H9 (cell line): ENCODE measurements at regions not wholly inside any gene's neighbourhood (a gene's known extent, or its start where the extent isn't known, plus 50 kb on each side); places are given as distances from the start of the nearest gene placed in this dataset.

Source experiments
- DNase-seq: peaks from one replicate; pipeline ENCODE4 v3.0.0-alpha.2; 2017
- H2AFZ ChIP-seq: one replicate; pipeline ENCODE4 v1.6.1; 2013; ENCODE audit warnings: mild to moderate bottlenecking, low read length, control low read depth, moderate library complexity
- H2AK5ac ChIP-seq: 2 replicates; pipeline ENCODE4 v1.6.1; 2013; ENCODE audit warnings: low read length, control low read depth, mixed read lengths; ENCODE audit not compliant: insufficient read length
- H2BK120ac ChIP-seq: one replicate; pipeline ENCODE4 v1.6.1; 2013; ENCODE audit warnings: low read depth, mild to moderate bottlenecking, low read length, control low read depth, inconsistent platforms; ENCODE audit not compliant: poor library complexity, severe bottlenecking
- H2BK12ac ChIP-seq: 2 replicates; pipeline ENCODE4 v1.6.1; 2013; ENCODE audit warnings: low read length, control low read depth, mixed read lengths, low read depth; ENCODE audit not compliant: insufficient read length
- H2BK15ac ChIP-seq: 2 replicates; pipeline ENCODE4 v1.6.1; 2013; ENCODE audit warnings: low read depth, low read length, control low read depth
- H2BK20ac ChIP-seq: one replicate; pipeline ENCODE4 v1.6.1; 2013; ENCODE audit warnings: low read depth, mild to moderate bottlenecking, low read length, control low read depth, inconsistent platforms; ENCODE audit not compliant: poor library complexity, severe bottlenecking
- H2BK5ac ChIP-seq: 2 replicates; pipeline ENCODE4 v1.6.1; 2013; ENCODE audit warnings: low read length, control low read depth, mixed read lengths; ENCODE audit not compliant: insufficient read length
- H3K14ac ChIP-seq: 2 replicates; pipeline ENCODE4 v1.6.1; 2013; ENCODE audit warnings: low read length, control low read depth; ENCODE audit not compliant: insufficient read depth
- H3K18ac ChIP-seq: 2 replicates; pipeline ENCODE4 v1.6.1; 2013; ENCODE audit warnings: low read depth, mild to moderate bottlenecking, mixed read lengths, low read length, control low read depth; ENCODE audit not compliant: insufficient read length
- H3K23ac ChIP-seq: 2 replicates; pipeline ENCODE4 v1.6.1; 2013; ENCODE audit warnings: low read length, control low read depth, mixed read lengths, low read depth; ENCODE audit not compliant: insufficient read length
- H3K23me2 ChIP-seq: 2 replicates; pipeline ENCODE4 v1.6.1; 2013; ENCODE audit warnings: low read depth, mild to moderate bottlenecking, mixed read lengths, low read length, control low read depth; ENCODE audit not compliant: insufficient read length, poor library complexity, severe bottlenecking
- H3K27ac ChIP-seq: 2 replicates; pipeline ENCODE4 v1.5.1; 2013; ENCODE audit warnings: low read length, control low read depth, mixed read lengths, low read depth; ENCODE audit not compliant: insufficient read length
- H3K27me3 ChIP-seq: 2 replicates; pipeline ENCODE4 v1.6.1; 2013; ENCODE audit warnings: low read length, control low read depth, inconsistent platforms; ENCODE audit not compliant: insufficient read depth
- H3K4ac ChIP-seq: 2 replicates; pipeline ENCODE4 v1.6.1; 2013; ENCODE audit warnings: low read depth, mild to moderate bottlenecking, control low read depth, inconsistent platforms, low read length, moderate library complexity
- H3K4me1 ChIP-seq: 2 replicates; pipeline ENCODE4 v1.6.1; 2013; ENCODE audit warnings: low read length, control low read depth, inconsistent platforms; ENCODE audit not compliant: insufficient read depth
- H3K4me2 ChIP-seq: 2 replicates; pipeline ENCODE4 v1.6.1; 2013; ENCODE audit warnings: low read length, control low read depth, mixed read lengths; ENCODE audit not compliant: insufficient read length, insufficient read depth
- H3K56ac ChIP-seq: 2 replicates; pipeline ENCODE4 v1.6.1; 2013; ENCODE audit warnings: low read depth, mild to moderate bottlenecking, mixed read lengths, low read length, control low read depth; ENCODE audit not compliant: insufficient read length
- H3K79me1 ChIP-seq: 2 replicates; pipeline ENCODE4 v1.6.1; 2013; ENCODE audit warnings: low read depth, mild to moderate bottlenecking, moderate library complexity, low read length, control low read depth, inconsistent platforms; ENCODE audit not compliant: insufficient read depth, poor library complexity, severe bottlenecking
- H3K79me2 ChIP-seq: 2 replicates; pipeline ENCODE4 v1.6.1; 2013; ENCODE audit warnings: low read length, control low read depth, inconsistent platforms; ENCODE audit not compliant: insufficient read depth
- H3K9ac ChIP-seq: 2 replicates; pipeline ENCODE4 v1.6.1; 2013; ENCODE audit warnings: low read length, control low read depth, mixed read lengths; ENCODE audit not compliant: insufficient read length; ENCODE audit errors: extremely low read depth
- H3K9me3 ChIP-seq: one replicate; pipeline ENCODE4 v1.6.1; 2013; ENCODE audit warnings: low read depth, low read length, inconsistent platforms; ENCODE audit not compliant: control insufficient read depth
- H3T11ph ChIP-seq: one replicate; pipeline ENCODE4 v1.6.1; 2013; ENCODE audit warnings: mild to moderate bottlenecking, low read length, control low read depth, inconsistent platforms
- H4K20me1 ChIP-seq: one replicate; pipeline ENCODE4 v1.6.1; 2013; ENCODE audit not compliant: control insufficient read depth, insufficient read length, insufficient read depth
- H4K5ac ChIP-seq: 2 replicates; pipeline ENCODE4 v1.6.1; 2013; ENCODE audit warnings: low read depth, mild to moderate bottlenecking, mixed read lengths, low read length, control low read depth; ENCODE audit not compliant: insufficient read length
- H4K8ac ChIP-seq: replicated peaks from 2 replicates; pipeline ENCODE4 v1.6.1; 2013; ENCODE audit warnings: low read length, control low read depth, mixed read lengths, low read depth; ENCODE audit not compliant: insufficient read length
- H4K91ac ChIP-seq: 2 replicates; pipeline ENCODE4 v1.6.1; 2013; ENCODE audit warnings: low read depth, mild to moderate bottlenecking, moderate library complexity, mixed read lengths, low read length, control low read depth; ENCODE audit not compliant: insufficient read length
- H3K27ac Mint-ChIP-seq, 3 experiments: 2 replicates in 2 of 3; 3 replicates in 1 of 3; pipeline ENCODE4 v1.8.0; 2020 to 2021; ENCODE audit warnings: mixed read lengths in 3 of 3, mild to moderate bottlenecking in 1 of 3, moderate library complexity in 1 of 3
- H3K27me3 Mint-ChIP-seq: 2 replicates; pipeline ENCODE4 v1.8.0; 2021; ENCODE audit warnings: low read depth, mild to moderate bottlenecking, moderate library complexity, mixed read lengths
- H3K36me3 Mint-ChIP-seq, 3 experiments: 2 replicates in 2 of 3; 3 replicates in 1 of 3; pipeline ENCODE4 v1.8.0; 2020 to 2021; ENCODE audit warnings: low read depth in 3 of 3, mixed read lengths in 3 of 3; ENCODE audit not compliant: insufficient read depth in 1 of 3
- H3K4me1 Mint-ChIP-seq, 2 experiments: 2 replicates each; pipeline ENCODE4 v1.8.0; 2020; ENCODE audit warnings: mixed read lengths in 2 of 2
- H3K4me3 Mint-ChIP-seq, 2 experiments: 2 replicates in 1 of 2; 3 replicates in 1 of 2; pipeline ENCODE4 v1.8.0; 2020 to 2021; ENCODE audit warnings: mild to moderate bottlenecking in 2 of 2, mixed read lengths in 2 of 2, moderate library complexity in 1 of 2
- H3K9me3 Mint-ChIP-seq, 2 experiments: 2 replicates in 1 of 2; 3 replicates in 1 of 2; pipeline ENCODE4 v1.8.0; 2020; ENCODE audit warnings: mild to moderate bottlenecking in 2 of 2, mixed read lengths in 2 of 2, moderate library complexity in 1 of 2
- WGBS: extraction: QIAGEN DNeasy Blood & Tissue Kit; methylation state at CpG from one replicate; pipeline ENCODE4 v1.1.7; 2013; ENCODE audit warnings: missing lambda C conversion rate, low lambda C conversion rate, mixed read lengths; ENCODE audit not compliant: insufficient read length; ENCODE audit errors: extremely low coverage; 5-methylcytosine and 5-hydroxymethylcytosine counted together
- TF ChIP-seq, protein P1 (sequence below): fragments of 200-600 bp; sonication (generic); conservative IDR thresholded peaks from 3 replicates; pipeline ENCODE4 v1.8.0; 2021; ENCODE audit warnings: antibody characterized with exemption, mild to moderate bottlenecking

DNA sequence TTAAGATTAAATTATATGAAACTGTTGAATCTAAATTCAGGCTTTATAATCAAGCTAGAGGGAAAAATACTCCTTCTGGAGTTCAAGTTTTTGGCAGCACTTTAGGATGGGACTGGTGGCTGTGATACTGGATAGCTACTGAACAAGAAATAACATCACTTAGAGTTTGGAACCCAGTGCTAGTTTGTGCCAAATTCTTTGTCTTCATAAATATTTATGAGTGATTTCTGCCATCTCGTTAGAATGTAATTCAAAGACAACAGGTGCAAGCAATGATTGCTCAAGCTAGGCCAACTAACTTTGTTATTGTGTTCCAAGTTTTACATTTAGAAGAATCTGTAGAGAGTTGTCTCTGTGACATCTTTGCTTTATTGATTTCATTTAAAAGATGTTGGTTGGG, 417.9 kb downstream of the FAT4 start:
- Histone ChIP-seq H4K8ac (no peak overlapping the region), H3K23ac (no peak overlapping the region), H3K79me1 (no peaks in the 10 kb centered on the region), H3K4me1 (peaks cover 9% of the 10 kb centered on the region), H4K91ac (no peak overlapping the region), H4K20me1 (no peaks in the 10 kb centered on the region), H3K9me3 (no peaks in the 10 kb centered on the region), H3K4ac (no peak overlapping the region), H3K9ac (no peak overlapping the region), H3K14ac (no peak overlapping the region), H2AFZ (no peak overlapping the region), H3K56ac (no peak overlapping the region), H2BK12ac (no peak overlapping the region), H2BK5ac (no peak overlapping the region), H3K27me3 (no peaks in the 10 kb centered on the region), H2AK5ac (no peak overlapping the region), H2BK20ac (no peak overlapping the region), H3K23me2 (no peaks in the 10 kb centered on the region), H3K27ac (no peak overlapping the region), H3K79me2 (no peaks in the 10 kb centered on the region), H3K18ac (no peak overlapping the region), H3K4me2 (no peak overlapping the region), H2BK15ac (no peak overlapping the region), H4K5ac (no peak overlapping the region), H2BK120ac (no peak overlapping the region), H3T11ph (no peak overlapping the region)
- H3K4me3 Mint-ChIP-seq: no peak overlapping the region
- H3K36me3 Mint-ChIP-seq: peaks cover 0 to 10% (median 3%) of the 10 kb centered on the region in 3 experiments; a peak in 3 of 7 replicates
- H3K27me3 Mint-ChIP-seq: no peaks in the 10 kb centered on the region
- no peak overlapping the region for H3K27ac Mint-ChIP-seq
- no peaks in the 10 kb centered on the region; a peak in 1 of 5 replicates for H3K9me3 Mint-ChIP-seq
- peaks cover 51 to 52% of the 10 kb centered on the region in 2 experiments for H3K4me1 Mint-ChIP-seq
- TF ChIP-seq, protein P1, sequence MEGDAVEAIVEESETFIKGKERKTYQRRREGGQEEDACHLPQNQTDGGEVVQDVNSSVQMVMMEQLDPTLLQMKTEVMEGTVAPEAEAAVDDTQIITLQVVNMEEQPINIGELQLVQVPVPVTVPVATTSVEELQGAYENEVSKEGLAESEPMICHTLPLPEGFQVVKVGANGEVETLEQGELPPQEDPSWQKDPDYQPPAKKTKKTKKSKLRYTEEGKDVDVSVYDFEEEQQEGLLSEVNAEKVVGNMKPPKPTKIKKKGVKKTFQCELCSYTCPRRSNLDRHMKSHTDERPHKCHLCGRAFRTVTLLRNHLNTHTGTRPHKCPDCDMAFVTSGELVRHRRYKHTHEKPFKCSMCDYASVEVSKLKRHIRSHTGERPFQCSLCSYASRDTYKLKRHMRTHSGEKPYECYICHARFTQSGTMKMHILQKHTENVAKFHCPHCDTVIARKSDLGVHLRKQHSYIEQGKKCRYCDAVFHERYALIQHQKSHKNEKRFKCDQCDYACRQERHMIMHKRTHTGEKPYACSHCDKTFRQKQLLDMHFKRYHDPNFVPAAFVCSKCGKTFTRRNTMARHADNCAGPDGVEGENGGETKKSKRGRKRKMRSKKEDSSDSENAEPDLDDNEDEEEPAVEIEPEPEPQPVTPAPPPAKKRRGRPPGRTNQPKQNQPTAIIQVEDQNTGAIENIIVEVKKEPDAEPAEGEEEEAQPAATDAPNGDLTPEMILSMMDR: no peak
- no peak for DNase-seq
- no CpG with 5 or more reads among the region's 1 CpG for WGBS
